HCT116 (cell line): ENCODE measurements at regions not wholly inside any gene's neighbourhood (a gene's known extent, or its start where the extent isn't known, plus 50 kb on each side); places are given as distances from the start of the nearest gene placed in this dataset.

Experiments used
- ATAC-seq: fragments of 200-7000 bp; cut with Tn5 transposase; 2 replicates; pipeline ENCODE4 v1.9.1; 2020; ENCODE audit warnings: mild to moderate bottlenecking, moderate library complexity
- BruUV-seq: library from RNA; stranded (reverse); fragments of 400-500 nt; replicated peaks from 2 replicates; lab custom pipeline; 2021; lab: Mats Ljungman, UMichigan
- CTCF ChIA-PET: fragments of 300-600 bp; sonication (Branson Sonifier 250); formaldehyde crosslinking; loops from one replicate; lab custom pipeline; 2021; ENCODE audit warnings: antibody characterized with exemption; lab: Charles Lee
- POLR2A ChIA-PET: fragments of 300-600, 350-600 bp; sonication (Branson Sonifier 250); formaldehyde crosslinking; loops from one replicate; lab custom pipeline; 2021; ENCODE audit warnings: antibody characterized with exemption; lab: Charles Lee
- RAD21 ChIA-PET, 2 experiments: fragments of 300-600 bp; sonication (Branson Sonifier 250); formaldehyde crosslinking; loops; one replicate each; lab custom pipeline; 2023; ENCODE audit warnings: low total read pairs in 2 of 2; ENCODE audit not compliant: uncharacterized antibody in 2 of 2, unreplicated experiment in 2 of 2, low non-redundant PET in 1 of 2; lab: Charles Lee
- DNase-seq: peaks from one replicate; pipeline ENCODE4 v3.0.0-alpha.2; 2010; ENCODE audit warnings: low read depth, low spot score
- H2AFZ ChIP-seq: fragments of 200-600 bp; shearing (Covaris generic), sonication (generic); 2 replicates; pipeline ENCODE4 v1.6.1; 2017; ENCODE audit warnings: low read depth, mixed run types, mixed read lengths, antibody characterized with exemption, low read length; ENCODE audit not compliant: poor library complexity, severe bottlenecking
- H3K27ac ChIP-seq: 2 replicates; pipeline ENCODE4 v1.5.1; 2012; ENCODE audit warnings: low read depth, low read length
- H3K27me3 ChIP-seq: fragments of 200-600 bp; sonication (generic); 2 replicates; pipeline ENCODE4 v1.6.1; 2016; ENCODE audit warnings: mixed run types, low read length, mixed read lengths; ENCODE audit not compliant: insufficient read depth
- H3K36me3 ChIP-seq, 2 experiments: fragments of 200-500 bp in 1 of 2; fragments of 200-600 bp in 1 of 2; sonication (Bioruptor generic) in 1 of 2; sonication (generic) in 1 of 2; 2 replicates each; pipeline versions ENCODE4 v1.5.1 to v1.6.1; 2014 to 2016; ENCODE audit warnings: low read length in 2 of 2, inconsistent platforms in 1 of 2, mixed read lengths in 1 of 2, mixed run types in 1 of 2; ENCODE audit not compliant: insufficient read depth in 2 of 2, control insufficient read depth in 1 of 2
- H3K4me1 ChIP-seq, 2 experiments: fragments of 200-600 bp in 1 of 2; sonication (generic) in 1 of 2; 2 replicates each; pipeline versions ENCODE4 v1.5.1 to v1.6.1; 2012 to 2017; ENCODE audit warnings: low read length in 2 of 2, inconsistent platforms in 1 of 2, mild to moderate bottlenecking in 1 of 2, mixed read lengths in 1 of 2, mixed run types in 1 of 2, moderate library complexity in 1 of 2; ENCODE audit not compliant: insufficient read depth in 2 of 2, control insufficient read depth in 1 of 2
- H3K4me2 ChIP-seq: fragments of 200-600 bp; sonication (generic); 2 replicates; pipeline ENCODE4 v1.6.1; 2017; ENCODE audit warnings: mixed run types, low read length, mixed read lengths
- H3K4me3 ChIP-seq, 2 experiments: fragments of 200-600 bp in 1 of 2; sonication (generic) in 1 of 2; replicated peaks in 1 of 2; 2 replicates each; pipeline ENCODE4 v1.5.1; 2011 to 2016; ENCODE audit warnings: low read length in 2 of 2, control low read depth in 1 of 2, low read depth in 1 of 2, mild to moderate bottlenecking in 1 of 2, mixed read lengths in 1 of 2, mixed run types in 1 of 2
- H3K79me2 ChIP-seq: fragments of 200-600 bp; sonication (generic); 2 replicates; pipeline ENCODE4 v1.6.1; 2017; ENCODE audit warnings: mild to moderate bottlenecking, mixed run types, low read length, moderate library complexity, mixed read lengths; ENCODE audit not compliant: insufficient read depth
- H3K9ac ChIP-seq: fragments of 200-600 bp; sonication (generic); 2 replicates; pipeline ENCODE4 v1.6.1; 2016; ENCODE audit warnings: low read length, mixed read lengths
- H3K9me2 ChIP-seq: fragments of 200-600 bp; sonication (generic), shearing (Covaris generic); 2 replicates; pipeline ENCODE4 v1.6.1; 2017; ENCODE audit warnings: mixed run types, mild to moderate bottlenecking, moderate library complexity; ENCODE audit not compliant: insufficient read depth
- H3K9me3 ChIP-seq, 2 experiments: fragments of 200-500 bp in 1 of 2; fragments of 200-600 bp in 1 of 2; sonication (Bioruptor generic) in 1 of 2; sonication (generic) in 1 of 2; 2 replicates each; pipeline ENCODE4 v1.6.1; 2014 to 2017; ENCODE audit warnings: low read length in 2 of 2, mixed read lengths in 2 of 2, inconsistent platforms in 1 of 2, low read depth in 1 of 2, mild to moderate bottlenecking in 1 of 2, mixed run types in 1 of 2, moderate library complexity in 1 of 2; ENCODE audit not compliant: control insufficient read depth in 1 of 2, insufficient read depth in 1 of 2
- H4K20me1 ChIP-seq: fragments of 200-600 bp; sonication (generic), shearing (Covaris generic); 2 replicates; pipeline ENCODE4 v1.6.1; 2017; ENCODE audit warnings: mixed run types, mild to moderate bottlenecking, moderate library complexity; ENCODE audit not compliant: insufficient read depth
- CBX3 ChIP-seq: IDR thresholded peaks from 2 replicates; pipeline ENCODE4 v1.6.1; 2012; ENCODE audit warnings: low read depth
- CEBPB ChIP-seq: IDR thresholded peaks from 2 replicates; pipeline ENCODE4 v1.6.1; 2012; ENCODE audit warnings: low read depth
- CTCF ChIP-seq, 3 experiments: fragments of 200-600 bp in 1 of 3; sonication (generic) in 1 of 3; IDR thresholded peaks in 2 of 3; conservative IDR thresholded peaks in 1 of 3; 2 replicates each; pipeline ENCODE4 v1.5.1; 2012 to 2017; ENCODE audit warnings: low read depth in 2 of 3, low read length in 2 of 3, antibody characterized with exemption in 1 of 3, borderline replicate concordance in 1 of 3, control low read depth in 1 of 3, mild to moderate bottlenecking in 1 of 3, mixed read lengths in 1 of 3, mixed run types in 1 of 3, moderate library complexity in 1 of 3; ENCODE audit not compliant: insufficient read depth in 1 of 3
- EGR1 ChIP-seq: IDR thresholded peaks from 2 replicates; pipeline ENCODE4 v1.6.1; 2012; ENCODE audit warnings: low read depth
- FOSL1 ChIP-seq: IDR thresholded peaks from 2 replicates; pipeline ENCODE4 v1.6.1; 2012; ENCODE audit warnings: low read depth
- POLR2AphosphoS5 ChIP-seq: IDR thresholded peaks from 2 replicates; pipeline ENCODE4 v1.6.1; 2011; ENCODE audit warnings: mild to moderate bottlenecking, low read depth, low read length, moderate library complexity
- REST ChIP-seq: IDR thresholded peaks from 2 replicates; pipeline ENCODE4 v1.6.1; 2012; ENCODE audit warnings: low read depth
- SIN3A ChIP-seq: IDR thresholded peaks from 2 replicates; pipeline ENCODE4 v1.6.1; 2012; ENCODE audit warnings: low read depth
- SP1 ChIP-seq: IDR thresholded peaks from 2 replicates; pipeline ENCODE4 v1.6.1; 2012; ENCODE audit warnings: low read depth
- SRF ChIP-seq: IDR thresholded peaks from 2 replicates; pipeline ENCODE4 v1.6.1; 2012; ENCODE audit warnings: low read depth
- TCF7L2 ChIP-seq: IDR thresholded peaks from 2 replicates; pipeline ENCODE4 v1.7.0; 2011; ENCODE audit warnings: borderline replicate concordance, inconsistent platforms; ENCODE audit not compliant: insufficient read depth, insufficient read length; ENCODE audit errors: extremely low read depth
- ZBTB33 ChIP-seq: IDR thresholded peaks from 2 replicates; pipeline ENCODE4 v1.6.1; 2011; ENCODE audit warnings: mild to moderate bottlenecking, low read length, moderate library complexity; ENCODE audit not compliant: insufficient replicate concordance; ENCODE audit errors: extremely low read depth
- ZFX ChIP-seq: fragments of 450-650 bp; IDR thresholded peaks from 2 replicates; pipeline ENCODE4 v1.6.1; 2017
- ZNF274 ChIP-seq: fragments of 200-500 bp; sonication (Bioruptor generic); IDR thresholded peaks from 2 replicates; pipeline ENCODE4 v1.6.1; 2014; ENCODE audit warnings: mild to moderate bottlenecking, low read depth, low read length, inconsistent platforms
- intact Hi-C: fragments of 100-400 bp; cut with micrococcal nuclease; formaldehyde crosslinking; loops from 2 replicates; pipeline ENCODE4 v1.10.0; 2022

GRCh38 chr4:110978761-110979160 is 355.9 kb upstream of the PITX2 start:
- Histone ChIP-seq H3K27ac (no peak overlapping the region), H3K9ac (no peak overlapping the region), H3K9me2 (no peaks in the 10 kb centered on the region), H3K36me3 (no peaks in the 10 kb centered on the region), H3K4me2 (no peak overlapping the region), H3K27me3 (no peaks in the 10 kb centered on the region), H3K4me3 (no peak overlapping the region), H3K9me3 (no peaks in the 10 kb centered on the region), H2AFZ (no peak overlapping the region), H4K20me1 (no peaks in the 10 kb centered on the region), H3K79me2 (no peaks in the 10 kb centered on the region), H3K4me1 (no peaks in the 10 kb centered on the region)
- CTCF ChIA-PET = no interaction called here
- no TSS peak for BruUV-seq
- RAD21 ChIA-PET = no interaction called here
- intact Hi-C loops = no loop called here
- POLR2A ChIA-PET = no interaction called here
- ATAC-seq = no peak
- DNase-seq = no peak
- TF ChIP-seq POLR2AphosphoS5 = no peak
- no peak for TF ChIP-seq SP1
- TF ChIP-seq FOSL1 = no peak
- no peak for TF ChIP-seq ZNF274
- no peak for TF ChIP-seq SIN3A
- no peak for TF ChIP-seq EGR1
- no peak for TF ChIP-seq SRF
- no peak for TF ChIP-seq ZFX
- no peak for TF ChIP-seq CTCF (IDR thresholded peaks at IDR 0.05 in 2 of 3, conservative IDR thresholded peaks at IDR 0.05 in 1 of 3; ENCODE audit: borderline replicate concordance in 1 of 3, insufficient read depth in 1 of 3, low read depth in 2 of 3, low read length in 2 of 3)
- TF ChIP-seq REST = no peak
- TF ChIP-seq ZBTB33 = no peak
- no peak for TF ChIP-seq CEBPB
- no peak for TF ChIP-seq CBX3
- no peak for TF ChIP-seq TCF7L2
